ENCODE measurements at regions not wholly inside any gene's neighbourhood (a gene's known extent, or its start where the extent isn't known, plus 50 kb on each side); places are given as distances from the start of the nearest gene placed in this dataset.

DNA sequence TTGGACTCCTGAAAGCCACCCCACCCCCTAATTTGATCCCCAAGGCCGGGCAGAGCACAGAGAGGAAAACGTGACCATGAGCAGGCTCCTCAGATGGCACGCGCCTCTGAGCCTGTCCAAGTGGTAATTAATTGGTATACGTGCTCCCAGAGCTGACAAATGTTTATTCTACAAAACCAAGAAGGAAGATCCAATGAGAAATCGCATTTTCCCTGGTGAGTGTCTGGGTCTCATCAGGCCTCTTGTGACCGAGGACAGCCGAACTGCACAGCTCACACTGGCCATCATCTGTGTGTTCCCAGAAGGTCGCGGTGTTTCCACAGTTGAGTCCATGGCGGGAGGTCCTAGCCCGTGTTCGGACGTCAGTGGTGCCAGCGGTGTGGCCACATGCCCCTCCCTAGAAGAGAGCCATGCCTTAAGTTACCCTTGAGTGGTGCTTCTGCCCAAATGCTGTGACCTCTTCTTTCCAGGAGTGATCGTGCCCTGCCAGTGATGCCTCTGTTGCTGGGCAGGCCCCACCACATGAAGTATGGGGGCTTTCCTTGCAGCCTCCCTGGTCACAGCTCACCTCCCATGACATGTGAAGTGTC, 317.5 kb upstream of the RTL1 start:
- DNase-seq: no peak

DNA sequence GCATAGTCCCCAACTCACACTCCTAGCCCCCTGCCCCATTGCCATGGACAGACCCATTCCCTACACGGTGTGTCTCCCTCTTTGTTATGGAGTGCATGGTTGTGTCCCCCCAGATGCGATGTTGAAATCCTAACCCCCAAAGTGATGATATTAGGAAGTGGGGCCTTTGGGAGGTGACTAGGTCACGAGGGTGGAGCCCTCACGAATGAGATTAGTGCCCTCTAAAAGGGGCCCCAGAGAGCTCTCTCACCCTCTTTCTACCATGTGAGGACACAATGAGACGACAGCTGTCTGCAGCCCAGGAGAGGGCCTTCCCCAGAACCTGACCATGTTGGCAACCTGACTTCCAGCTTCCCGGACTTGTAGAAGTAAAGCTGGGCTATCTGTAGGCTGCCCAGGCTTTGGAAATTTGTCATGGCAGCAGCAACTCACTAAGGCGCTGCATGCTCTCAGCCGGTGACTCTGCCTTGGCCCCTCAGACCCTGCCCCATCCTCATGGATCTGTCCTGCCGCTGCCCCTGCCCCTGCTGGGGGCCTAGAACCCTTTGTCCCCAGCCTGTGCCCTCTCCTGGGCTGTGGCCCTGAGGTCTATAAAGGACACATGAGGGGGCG, 318.1 kb upstream of the RTL1 start:
- no peak for DNase-seq

DNA sequence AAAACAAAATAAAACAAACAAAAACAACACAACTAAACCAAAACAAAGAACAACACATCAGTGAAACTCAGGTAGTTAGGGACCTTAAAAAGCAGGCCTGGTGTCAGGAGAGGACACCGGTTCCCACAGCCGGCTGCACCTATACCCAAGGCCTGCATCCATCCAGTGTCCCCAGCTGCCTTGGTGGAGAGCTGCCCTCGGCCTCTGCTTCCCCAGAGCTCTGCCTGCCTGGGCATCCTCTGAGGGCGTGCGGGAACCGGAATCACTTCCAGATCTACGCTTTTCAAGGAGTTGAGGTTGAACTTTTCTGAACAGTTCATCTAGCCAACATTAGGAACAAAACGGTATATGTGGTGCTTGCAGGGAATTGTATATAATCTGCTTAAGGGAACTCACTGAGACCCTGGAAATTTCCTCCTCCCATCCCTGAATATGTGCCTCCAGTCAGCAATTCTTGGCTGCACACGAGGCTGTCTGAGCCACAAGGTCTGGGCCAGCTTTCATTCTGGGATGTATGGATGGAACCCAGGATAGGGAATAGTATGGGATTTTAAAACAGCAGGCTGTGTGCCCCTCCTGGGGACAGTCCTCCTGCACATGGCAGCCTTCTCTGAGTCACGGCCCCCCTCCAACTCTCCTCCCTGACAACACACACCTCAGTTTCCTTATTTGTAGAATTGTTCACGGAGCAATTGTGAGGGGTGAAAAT, 319.0 kb upstream of the RTL1 start:
- no peak for DNase-seq

DNA sequence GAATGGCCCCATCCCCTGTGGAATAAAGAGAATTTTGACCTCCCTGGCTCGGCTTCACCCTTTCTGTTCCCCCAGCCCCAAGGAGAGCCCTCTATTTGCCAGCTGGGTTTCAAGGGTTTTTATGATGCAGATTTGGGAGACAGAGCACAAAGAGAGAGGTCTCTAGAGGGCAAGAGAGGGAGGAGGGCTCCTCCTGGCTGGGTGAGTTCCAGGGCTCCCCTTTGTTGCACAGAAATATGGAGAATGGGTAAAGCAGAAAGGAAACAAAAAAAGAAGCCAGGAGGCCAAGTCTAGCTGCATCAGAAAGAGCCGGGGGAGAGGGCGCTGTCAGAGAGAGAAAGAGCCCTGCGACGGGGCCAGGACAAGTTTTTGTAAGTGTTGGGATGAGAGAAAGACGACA, 319.6 kb upstream of the RTL1 start:
- no peak for DNase-seq

DNA sequence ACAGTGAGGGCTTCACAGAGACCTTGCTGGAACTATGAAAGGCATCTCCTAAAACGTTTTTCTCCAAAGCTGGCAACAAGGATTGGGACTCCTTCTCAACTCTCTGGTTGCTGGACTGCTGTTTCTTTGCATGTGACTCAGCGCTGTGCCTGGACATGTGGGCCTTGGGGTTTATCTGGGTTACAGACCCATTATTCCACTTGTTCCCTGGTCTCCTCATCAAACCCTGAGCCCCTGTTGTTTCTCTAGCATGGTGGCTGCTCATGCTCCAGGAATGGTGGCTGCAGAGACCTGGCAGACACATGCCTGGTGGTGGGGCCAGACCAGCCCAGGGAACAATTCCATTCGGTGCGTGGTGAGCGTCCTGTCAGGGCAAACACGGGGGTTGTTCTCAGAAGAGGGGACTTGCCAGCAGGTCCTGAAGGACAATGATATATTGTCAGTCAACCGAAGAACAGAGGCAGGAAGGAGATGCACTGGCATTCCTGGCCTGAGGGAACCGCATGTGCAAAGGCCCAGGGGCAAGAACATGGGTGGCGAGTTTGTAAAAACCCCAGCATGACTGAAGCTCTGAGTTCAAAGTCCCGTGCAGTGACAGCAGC, 320.1 kb upstream of the RTL1 start:
- DNase-seq: no peak

DNA sequence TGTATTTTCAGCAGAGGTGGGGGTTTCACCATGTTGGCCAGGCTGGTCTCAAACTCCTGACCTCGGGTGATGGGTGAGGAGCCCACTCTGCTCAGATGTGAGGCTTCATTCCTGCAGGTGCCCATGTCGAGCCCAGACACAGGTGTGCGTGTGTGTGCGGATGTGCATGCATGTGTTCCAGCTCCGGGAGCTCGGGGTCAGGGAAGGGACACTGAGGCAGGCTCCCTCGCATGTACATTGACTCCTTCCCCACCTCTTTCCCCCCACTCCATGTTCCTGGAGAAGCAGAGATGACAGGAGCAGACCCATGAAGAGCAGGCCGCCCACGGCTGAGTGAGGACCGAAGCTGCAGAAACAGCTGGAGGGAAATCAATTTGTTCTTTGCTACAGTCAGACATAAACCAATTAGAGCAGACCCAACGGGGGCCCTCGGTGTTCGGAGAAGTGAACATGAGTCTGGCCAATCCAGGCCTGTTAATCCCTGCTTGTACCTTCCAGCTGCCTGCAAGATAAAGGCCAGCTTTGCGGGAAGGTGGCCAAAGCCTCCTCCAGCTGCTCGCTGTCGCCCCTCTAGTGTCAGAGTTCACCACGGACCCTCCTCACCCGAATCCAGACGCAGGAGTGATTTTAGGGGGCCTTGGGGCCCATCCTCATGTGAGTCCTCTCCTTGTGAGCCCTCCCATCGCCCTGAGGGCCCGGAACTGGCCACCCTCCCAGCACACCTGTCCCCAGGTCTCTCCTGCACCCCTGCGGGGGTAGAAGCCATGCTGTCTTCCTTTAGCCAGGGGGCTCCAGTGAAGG, 321.0 kb upstream of the RTL1 start:
- no peak for DNase-seq

DNA sequence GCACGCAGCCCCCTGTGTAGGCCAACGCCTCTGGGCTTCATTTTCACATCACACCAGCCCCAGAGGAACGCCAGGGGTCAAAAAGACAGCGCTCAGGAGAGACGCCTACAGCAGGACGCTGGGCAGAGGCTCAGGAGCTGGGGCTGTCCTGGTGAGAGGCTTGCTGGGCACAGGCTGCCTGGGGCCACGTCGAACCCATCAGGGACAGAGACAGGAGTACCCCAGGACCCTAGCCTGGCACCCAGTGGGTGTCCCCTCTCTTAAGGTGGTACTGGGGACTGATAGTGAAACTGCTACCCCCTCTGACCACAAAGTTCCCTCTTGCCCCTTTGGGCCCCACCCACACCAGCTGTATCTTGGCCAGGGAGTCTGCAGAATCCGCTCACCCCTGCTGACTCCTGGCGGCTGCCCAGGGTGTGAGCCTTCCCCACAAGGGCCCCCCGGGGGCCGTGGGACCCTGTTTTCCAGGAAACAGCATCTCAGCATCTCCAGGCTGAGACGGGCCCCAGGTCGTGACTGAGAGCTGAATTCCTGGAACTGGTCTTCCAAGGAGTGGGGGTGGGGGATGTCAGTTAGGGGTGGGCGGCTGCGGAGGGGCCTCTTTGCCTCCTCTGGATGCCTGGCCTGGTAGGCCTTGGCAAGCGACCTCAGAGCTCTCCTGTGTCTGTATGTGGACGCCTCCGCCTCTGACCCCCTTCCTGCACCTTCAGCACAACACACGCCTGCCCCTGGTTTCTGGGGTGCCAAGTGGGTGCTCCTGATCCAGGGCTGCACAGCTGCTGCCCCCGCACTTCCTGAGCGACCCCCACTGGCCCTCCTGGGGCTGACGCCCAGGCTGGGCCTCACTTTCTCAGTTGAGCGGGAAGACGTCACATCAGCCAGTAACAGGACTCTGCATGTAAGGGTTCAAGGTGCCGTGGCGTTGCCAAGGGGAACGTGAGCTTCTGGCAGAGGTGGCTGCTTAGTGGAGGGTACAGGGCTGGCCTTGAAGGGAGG, 321.9 kb upstream of the RTL1 start:
- DNase-seq: no peak

DNA sequence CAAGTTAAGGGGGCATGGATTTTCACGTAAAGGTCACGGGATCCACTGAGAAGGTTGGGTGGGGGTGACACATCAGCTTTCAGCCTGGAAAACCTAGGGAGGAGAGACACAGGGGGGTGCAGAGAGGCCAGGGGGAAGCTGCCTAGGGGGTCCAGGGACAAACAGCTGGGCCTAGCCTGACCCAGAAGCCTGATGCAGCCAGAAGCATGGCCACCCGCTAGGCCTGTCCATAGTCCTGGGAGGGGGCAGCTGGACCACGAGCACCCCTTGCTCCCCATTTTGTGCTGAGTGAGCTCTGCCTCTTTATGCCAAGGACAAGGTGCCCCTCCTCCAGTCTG, 322.7 kb upstream of the RTL1 start:
- no peak for DNase-seq

DNA sequence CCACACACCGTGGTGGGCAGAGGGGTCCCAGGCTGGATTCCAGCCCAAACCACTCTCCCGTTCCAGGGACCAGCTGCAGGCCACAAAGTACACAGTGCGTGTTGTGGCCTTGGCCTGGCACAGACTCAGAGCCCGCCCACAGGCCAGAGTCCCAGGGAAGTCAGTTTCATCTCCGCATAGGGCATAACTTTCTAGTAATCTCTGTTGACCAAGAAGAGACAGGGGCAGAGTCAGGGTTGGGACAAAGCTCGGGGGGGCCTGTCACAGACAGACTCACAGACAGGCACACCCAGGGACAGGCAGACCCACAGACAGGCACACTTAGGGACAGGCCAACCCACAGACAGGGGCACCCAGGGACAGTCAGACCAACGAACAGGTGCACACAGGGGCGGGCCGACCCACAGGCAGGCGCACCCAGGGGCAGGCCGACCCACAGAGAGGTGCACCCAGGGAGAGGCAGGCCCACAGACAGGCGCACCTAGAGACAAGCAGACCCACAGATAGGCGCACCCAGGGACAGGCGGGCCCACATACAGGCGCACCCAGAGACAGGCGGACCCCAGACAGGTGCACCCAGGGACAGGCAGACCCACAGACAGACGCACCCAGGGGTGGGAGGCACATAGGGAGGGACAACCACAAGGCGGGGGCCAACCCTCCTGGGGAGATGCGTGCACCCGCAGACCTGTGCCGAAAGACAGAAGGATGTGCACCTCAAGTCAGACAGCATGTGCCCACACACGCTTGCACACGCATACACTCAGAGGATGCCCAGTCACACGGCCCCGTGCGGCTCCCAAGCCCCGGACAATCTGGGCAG, 323.3 kb upstream of the RTL1 start:
- no peak for DNase-seq

DNA sequence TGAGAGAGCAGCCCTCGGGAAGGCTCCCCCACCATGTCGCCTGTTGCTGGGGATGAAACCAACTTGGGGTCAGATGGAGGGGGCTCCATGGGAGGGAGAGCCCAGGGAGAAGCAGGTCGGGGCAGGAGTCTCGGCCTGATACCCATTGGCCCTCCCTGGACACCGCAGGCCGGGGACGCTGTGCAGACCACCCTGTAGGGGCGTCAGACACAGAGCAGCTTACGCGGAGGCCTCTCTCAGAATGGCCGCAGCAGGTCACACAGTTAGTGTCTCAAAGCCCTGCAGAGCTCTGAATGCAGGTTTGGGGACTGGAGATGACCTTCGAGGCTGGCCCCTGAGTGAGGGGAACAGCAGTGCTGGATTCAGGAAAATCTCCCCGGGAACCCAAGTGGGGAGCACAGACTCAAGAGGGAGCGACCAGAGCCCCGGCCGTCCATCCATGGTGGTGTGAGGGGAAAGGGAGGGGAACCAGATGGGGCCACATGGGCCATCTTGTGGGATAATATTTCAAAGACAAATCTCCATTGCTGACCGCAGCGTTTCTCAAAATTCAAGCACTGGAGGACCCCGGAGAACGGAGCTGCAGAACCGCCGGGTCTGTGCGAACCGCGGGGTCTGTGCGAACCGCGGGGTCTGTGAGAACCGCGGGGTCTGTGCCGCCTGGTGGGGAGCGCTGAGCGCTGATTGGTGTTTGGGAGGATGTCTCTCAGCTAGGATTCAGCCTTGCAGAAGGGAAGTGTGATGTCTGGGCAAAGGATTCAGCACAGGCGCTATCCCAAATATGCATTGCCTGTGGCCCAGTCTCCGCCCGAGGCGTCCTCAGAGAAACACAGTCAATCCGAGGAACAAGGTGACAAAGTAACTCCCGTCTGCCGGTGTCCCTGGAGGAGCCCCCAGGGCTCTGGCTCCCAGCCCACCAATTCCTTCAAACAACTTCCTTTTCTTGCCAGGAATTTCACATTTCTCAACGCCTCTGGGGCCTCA, 324.4 kb upstream of the RTL1 start:
- no peak for DNase-seq

DNA sequence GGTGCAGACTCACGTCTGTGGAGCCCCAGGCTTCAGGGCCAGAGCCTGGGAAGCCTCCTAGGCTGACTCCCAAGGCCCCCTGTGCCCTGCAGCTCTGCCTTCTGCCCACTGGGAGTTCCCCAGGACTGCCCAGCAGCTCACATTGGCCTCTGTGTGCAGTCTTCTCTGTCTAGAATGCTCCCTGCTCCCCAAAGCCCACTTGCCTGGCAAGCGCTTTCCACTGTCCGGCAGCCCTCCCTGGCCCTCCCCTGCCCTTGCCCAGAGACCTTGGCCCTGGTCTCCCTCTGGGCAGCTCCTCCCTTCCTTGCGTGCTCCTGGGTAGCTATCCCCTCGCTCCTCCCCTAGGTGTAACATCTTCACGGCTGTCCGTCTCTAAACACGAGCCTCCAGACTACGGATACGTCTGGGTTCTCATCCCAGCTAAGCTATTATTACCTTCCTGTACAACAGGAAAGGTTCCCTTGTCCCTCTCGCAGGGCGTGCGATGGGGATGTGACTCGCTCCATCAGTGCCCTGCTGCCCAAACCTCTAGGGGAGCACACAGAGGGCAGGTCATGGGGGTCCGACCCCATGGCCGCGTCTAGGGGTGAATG, 325.5 kb upstream of the RTL1 start:
- no peak for DNase-seq

DNA sequence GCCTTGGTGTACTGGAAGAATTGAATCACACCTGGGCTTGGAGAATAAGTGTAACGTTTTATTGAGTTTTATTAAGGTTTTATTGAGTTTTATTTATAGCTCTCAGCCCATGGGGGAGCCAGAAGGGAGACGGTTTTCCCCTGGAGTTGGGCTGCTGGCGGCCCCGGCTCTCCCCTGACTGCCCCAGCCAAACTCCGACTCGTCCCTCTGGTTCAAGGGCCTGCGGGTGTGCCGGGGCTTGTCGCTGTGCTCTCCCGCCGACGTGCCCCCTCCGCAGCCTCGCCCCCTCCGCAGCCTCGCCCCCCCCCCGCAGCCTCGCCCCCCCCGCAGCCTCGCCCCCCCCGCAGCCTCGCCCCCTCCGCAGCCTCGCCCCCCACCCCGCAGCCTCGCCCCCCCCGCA, 326.1 kb upstream of the RTL1 start:
- no peak for DNase-seq

DNA sequence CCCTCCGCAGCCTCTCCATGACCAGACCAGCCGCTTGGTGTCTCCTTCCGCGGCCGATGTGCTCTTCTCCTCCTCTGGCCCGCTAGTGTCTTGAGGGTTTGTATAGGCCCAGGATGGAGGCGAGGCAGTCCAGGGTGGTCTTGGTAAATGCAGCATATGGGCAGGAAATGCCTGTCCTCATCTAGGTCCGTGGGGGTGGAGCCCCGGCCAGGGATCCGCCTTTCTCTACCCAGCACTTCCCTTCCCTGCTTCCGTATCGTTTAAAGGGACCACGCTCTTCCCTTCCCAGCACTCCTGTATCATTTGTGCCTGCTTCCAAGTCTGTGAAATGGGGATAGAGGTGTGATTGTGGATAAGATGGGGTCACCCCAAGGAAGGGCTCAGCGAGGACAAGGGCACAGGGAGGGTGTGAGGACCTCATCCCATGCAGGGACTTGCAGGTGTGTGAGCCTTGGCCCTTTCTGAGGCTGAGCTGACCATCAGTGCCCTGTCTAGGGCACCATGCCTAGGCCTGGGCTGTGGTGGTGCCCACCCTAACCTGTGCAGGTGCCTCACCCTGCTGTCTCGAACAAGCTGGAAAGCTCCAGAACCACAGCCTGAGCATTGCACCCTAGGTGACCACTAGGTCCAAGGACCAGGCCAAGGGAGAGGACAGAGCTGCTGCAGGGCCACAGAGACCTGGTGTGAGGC, 326.8 kb upstream of the RTL1 start:
- no peak for DNase-seq

DNA sequence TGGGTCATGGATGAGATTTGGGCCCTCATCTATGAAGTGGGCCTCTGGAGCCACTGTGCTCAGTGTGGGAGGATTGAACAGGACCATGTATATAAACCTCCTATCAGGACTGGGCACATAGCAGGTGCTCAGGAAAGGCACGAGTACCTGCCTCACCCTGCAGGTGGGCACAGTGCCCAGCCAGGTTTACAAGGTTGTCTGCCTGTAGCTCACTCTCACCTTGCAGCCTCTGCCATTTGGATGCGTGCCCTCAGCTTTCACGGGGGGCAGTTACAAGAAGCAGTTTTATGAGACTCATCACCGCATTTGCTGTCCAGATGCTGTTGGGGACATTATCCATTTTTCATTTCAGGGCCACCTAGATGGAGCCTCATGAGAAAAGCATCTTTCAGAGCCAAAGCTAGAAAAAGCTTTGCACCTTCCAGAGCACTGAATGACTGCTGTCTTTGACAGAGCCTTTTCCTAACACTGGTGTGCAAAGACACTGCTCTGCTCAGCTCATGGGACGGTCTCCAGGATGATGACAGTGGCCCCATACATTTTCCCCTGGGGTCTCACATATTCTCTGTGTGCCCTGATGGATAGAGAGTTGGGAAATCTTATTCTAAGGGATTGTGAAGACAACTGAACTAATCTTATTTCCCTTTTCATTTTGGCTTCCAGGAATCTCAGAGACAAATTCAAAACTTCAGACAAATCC, 327.5 kb upstream of the RTL1 start:
- no peak for DNase-seq

DNA sequence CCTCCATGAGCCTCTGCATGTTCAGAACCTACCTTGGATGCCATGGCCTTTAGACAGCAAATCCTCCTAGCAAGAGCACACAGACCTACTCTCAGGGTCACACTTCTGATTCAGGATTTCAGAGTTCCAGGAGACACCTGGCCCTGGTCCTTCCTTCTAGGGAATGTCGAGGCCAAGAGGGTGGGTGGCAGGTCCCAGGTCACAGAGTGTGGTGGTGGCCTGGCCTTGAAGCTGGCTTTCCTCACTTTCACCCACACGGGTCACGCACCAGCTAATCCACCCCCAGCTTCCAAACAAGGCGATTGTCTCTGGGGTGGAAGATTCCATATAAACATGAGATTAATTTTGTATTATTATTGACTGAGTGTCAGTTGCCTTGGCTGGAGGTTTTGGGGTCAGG, 328.3 kb upstream of the RTL1 start:
- no peak for DNase-seq

DNA sequence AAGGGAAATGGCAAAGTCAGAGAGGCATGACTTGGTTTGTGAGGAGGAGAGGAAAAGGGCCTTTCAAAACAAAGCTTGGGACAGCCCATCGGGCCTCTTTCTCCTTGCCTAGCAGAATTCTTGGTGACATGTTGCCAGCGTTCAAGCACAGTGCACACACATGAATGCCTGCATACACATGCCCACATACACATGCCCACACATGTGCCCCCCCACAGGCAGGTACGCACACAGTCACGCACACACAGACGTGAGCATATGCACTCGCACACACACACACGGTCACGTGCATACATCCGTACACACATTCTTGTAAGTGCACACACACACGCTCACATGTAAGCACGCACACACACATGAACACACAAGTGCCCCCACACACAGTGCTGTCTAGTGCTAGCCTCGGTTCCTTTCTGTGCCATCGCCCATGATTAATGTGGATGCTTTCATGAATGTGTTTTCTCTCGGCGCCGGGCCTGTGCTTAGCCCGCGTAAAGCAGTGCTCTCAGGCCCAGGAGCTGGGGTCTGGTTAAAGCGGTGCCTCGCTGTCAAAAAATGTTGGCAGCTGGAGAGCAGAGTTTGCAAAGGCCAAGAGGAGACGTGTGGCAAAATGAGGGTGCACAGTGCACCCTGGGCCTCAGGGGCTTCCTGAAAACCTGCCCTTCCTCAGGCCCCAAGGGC, 328.8 kb upstream of the DIO3 start:
- DNase-seq: no peak

DNA sequence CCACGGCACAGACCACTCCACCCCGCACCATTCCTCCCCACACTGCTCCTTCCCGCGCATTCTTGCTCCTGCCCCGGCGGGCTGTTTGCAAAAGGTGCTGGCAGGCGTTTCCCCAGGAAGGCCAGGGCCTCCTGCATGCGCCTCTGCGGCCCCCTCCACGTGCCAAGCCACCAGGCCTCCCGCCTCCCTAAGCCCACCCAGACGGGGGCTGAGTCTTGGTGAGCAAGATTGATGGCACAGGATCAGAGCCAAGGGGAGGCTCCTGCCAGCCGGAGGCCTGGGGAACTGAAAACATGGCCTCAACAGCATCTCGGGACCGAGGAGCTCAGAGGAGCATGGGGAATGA, 328.3 kb upstream of the DIO3 start:
- no peak for DNase-seq

DNA sequence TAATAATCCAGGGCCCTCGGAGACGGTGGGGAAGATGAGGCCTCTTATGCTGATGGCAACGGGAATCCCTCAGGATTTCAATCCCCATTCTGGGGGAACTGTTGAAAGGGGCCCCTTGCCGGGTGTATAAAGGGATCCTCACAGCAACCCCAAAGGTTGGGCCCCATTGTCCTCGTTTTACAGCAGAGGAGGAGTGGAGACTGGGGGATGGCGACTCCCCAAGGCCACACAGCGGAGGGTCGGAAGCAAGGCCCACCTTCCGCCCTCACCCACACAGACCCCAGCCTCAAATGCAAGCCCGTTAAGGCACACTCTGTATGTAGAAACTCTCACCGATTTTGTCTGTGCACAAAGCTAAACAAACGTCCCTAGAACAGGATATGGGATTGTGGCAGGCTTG, 327.9 kb upstream of the DIO3 start:
- DNase-seq: no peak
